OCI-LY7 (cell line): ENCODE measurements at regions not wholly inside any gene's neighbourhood (a gene's known extent, or its start where the extent isn't known, plus 50 kb on each side); places are given as distances from the start of the nearest gene placed in this dataset.

Source experiments
- BruUV-seq: library from RNA; stranded (reverse); fragments of 400-500 nt; replicated peaks from 2 replicates; lab custom pipeline; 2021; lab: Mats Ljungman, UMichigan
- CTCF ChIA-PET: fragments of 300-600 bp; sonication (Branson Sonifier 250); formaldehyde crosslinking; loops from one replicate; lab custom pipeline; 2022; ENCODE audit warnings: antibody characterized with exemption; ENCODE audit not compliant: unreplicated experiment; lab: Charles Lee
- POLR2A ChIA-PET: fragments of 300-600 bp; sonication (Branson Sonifier 250); formaldehyde crosslinking; loops from one replicate; lab custom pipeline; 2022; ENCODE audit warnings: antibody characterized with exemption; lab: Charles Lee
- DNase-seq: peaks from one replicate; pipeline ENCODE4 v3.0.0-alpha.2; 2015; ENCODE audit warnings: low spot score
- H2AFZ ChIP-seq: fragments of 200-600 bp; sonication (generic), shearing (Covaris generic); 2 replicates; pipeline ENCODE4 v1.6.1; 2014; ENCODE audit warnings: mild to moderate bottlenecking, antibody characterized with exemption, low read length, moderate library complexity
- H3K27ac ChIP-seq: fragments of 200-600 bp; sonication (generic); 2 replicates; pipeline ENCODE4 v1.5.1; 2014; ENCODE audit warnings: mixed run types, low read depth, mild to moderate bottlenecking, moderate library complexity, low read length, inconsistent platforms; ENCODE audit not compliant: poor library complexity, severe bottlenecking
- H3K36me3 ChIP-seq: fragments of 200-600 bp; sonication (generic); 2 replicates; pipeline ENCODE4 v1.6.1; 2014; ENCODE audit warnings: mild to moderate bottlenecking, antibody characterized with exemption, low read length, moderate library complexity, mixed read lengths; ENCODE audit not compliant: insufficient read depth
- H3K4me1 ChIP-seq: fragments of 200-600 bp; sonication (generic); 2 replicates; pipeline ENCODE4 v1.5.1; 2014; ENCODE audit warnings: mild to moderate bottlenecking, low read length; ENCODE audit not compliant: insufficient read depth, poor library complexity, severe bottlenecking
- H3K4me2 ChIP-seq: fragments of 200-600 bp; sonication (generic); 2 replicates; pipeline ENCODE4 v1.6.1; 2014; ENCODE audit warnings: mild to moderate bottlenecking, low read length
- H3K4me3 ChIP-seq: fragments of 200-600 bp; sonication (generic); 2 replicates; pipeline ENCODE4 v1.5.1; 2014; ENCODE audit warnings: mild to moderate bottlenecking, low read depth, low read length; ENCODE audit not compliant: poor library complexity, severe bottlenecking
- H3K79me2 ChIP-seq: fragments of 200-600 bp; sonication (generic); 2 replicates; pipeline ENCODE4 v1.6.1; 2016; ENCODE audit warnings: low read depth, mild to moderate bottlenecking, low read length, moderate library complexity, mixed read lengths; ENCODE audit not compliant: insufficient read depth
- H3K9me2 ChIP-seq: fragments of 200-600 bp; sonication (generic); 2 replicates; pipeline ENCODE4 v1.6.1; 2016; ENCODE audit warnings: mild to moderate bottlenecking, low read length, mixed read lengths; ENCODE audit not compliant: insufficient read depth
- H3K9me3 ChIP-seq: fragments of 200-600 bp; sonication (generic); 2 replicates; pipeline ENCODE4 v1.6.1; 2014; ENCODE audit warnings: mild to moderate bottlenecking, mixed run types, low read length, mixed read lengths
- H4K20me1 ChIP-seq: fragments of 200-600 bp; sonication (generic); 2 replicates; pipeline ENCODE4 v1.6.1; 2014; ENCODE audit warnings: mild to moderate bottlenecking, antibody characterized with exemption, low read length, moderate library complexity, mixed read lengths; ENCODE audit not compliant: insufficient read depth
- CTCF ChIP-seq: fragments of 200-600 bp; sonication (generic); conservative IDR thresholded peaks from 2 replicates; pipeline ENCODE4 v1.5.1; 2014; ENCODE audit warnings: mild to moderate bottlenecking, antibody characterized with exemption, low read length, moderate library complexity, mixed read lengths
- EZH2phosphoT487 ChIP-seq: fragments of 200-600 bp; sonication (generic); IDR thresholded peaks from 2 replicates; pipeline ENCODE4 v1.6.1; 2018; ENCODE audit warnings: low read depth, borderline replicate concordance, mild to moderate bottlenecking, mixed run types, antibody characterized with exemption, low read length, moderate library complexity, mixed read lengths
- intact Hi-C: fragments of 100-400 bp; cut with micrococcal nuclease; formaldehyde crosslinking; loops from one replicate; pipeline ENCODE4 v1.10.0; 2022; ENCODE audit not compliant: unreplicated experiment

GRCh38 chr18:8516371-8517250 is 92.6 kb upstream of the RAB12 start:
- Histone ChIP-seq H2AFZ (no peak overlapping the region), H4K20me1 (no peaks in the 10 kb centered on the region), H3K9me3 (no peaks in the 10 kb centered on the region), H3K4me2 (no peak overlapping the region), H3K9me2 (no peaks in the 10 kb centered on the region), H3K4me1 (no peaks in the 10 kb centered on the region), H3K4me3 (no peak overlapping the region), H3K79me2 (no peaks in the 10 kb centered on the region), H3K36me3 (no peaks in the 10 kb centered on the region), H3K27ac (no peak overlapping the region)
- TF ChIP-seq EZH2phosphoT487, result no peak
- no peak for TF ChIP-seq CTCF
- DNase-seq, result no peak
- ChIA-PET POLR2A (interaction anchor here (1.2 kb wide), 1 partner anchor 11 kb away, joined by 5 read pairs; no protein-coding TSS in a partner anchor), CTCF (no interaction called here)
- intact Hi-C loops, result no loop called here
- BruUV-seq, result no TSS peak

GRCh38 chr18:8517276-8517675 is 92.0 kb upstream of the RAB12 start:
- H3K4me2 ChIP-seq, result no peak overlapping the region
- CTCF ChIA-PET, result no interaction called here

More at GRCh38 chr18:8517276-8517675, 92.0 kb upstream of the RAB12 start:
- Histone ChIP-seq H2AFZ (no peak overlapping the region), H3K27ac (no peak overlapping the region), H3K36me3 (no peaks in the 10 kb centered on the region), H3K4me3 (no peak overlapping the region), H4K20me1 (no peaks in the 10 kb centered on the region), H3K79me2 (no peaks in the 10 kb centered on the region), H3K9me3 (no peaks in the 10 kb centered on the region), H3K4me1 (no peaks in the 10 kb centered on the region), H3K9me2 (no peaks in the 10 kb centered on the region)
- POLR2A ChIA-PET, result interaction anchor here (1.2 kb wide), 1 partner anchor 12 kb away, joined by 5 read pairs; no protein-coding TSS in a partner anchor
- TF ChIP-seq CTCF (no peak), EZH2phosphoT487 (no peak)
- BruUV-seq, result no TSS peak
- no peak for DNase-seq
- intact Hi-C loops, result no loop called here
